ENCODE measurements at regions not wholly inside any gene's neighbourhood (a gene's known extent, or its start where the extent isn't known, plus 50 kb on each side); places are given as distances from the start of the nearest gene placed in this dataset.

DNA sequence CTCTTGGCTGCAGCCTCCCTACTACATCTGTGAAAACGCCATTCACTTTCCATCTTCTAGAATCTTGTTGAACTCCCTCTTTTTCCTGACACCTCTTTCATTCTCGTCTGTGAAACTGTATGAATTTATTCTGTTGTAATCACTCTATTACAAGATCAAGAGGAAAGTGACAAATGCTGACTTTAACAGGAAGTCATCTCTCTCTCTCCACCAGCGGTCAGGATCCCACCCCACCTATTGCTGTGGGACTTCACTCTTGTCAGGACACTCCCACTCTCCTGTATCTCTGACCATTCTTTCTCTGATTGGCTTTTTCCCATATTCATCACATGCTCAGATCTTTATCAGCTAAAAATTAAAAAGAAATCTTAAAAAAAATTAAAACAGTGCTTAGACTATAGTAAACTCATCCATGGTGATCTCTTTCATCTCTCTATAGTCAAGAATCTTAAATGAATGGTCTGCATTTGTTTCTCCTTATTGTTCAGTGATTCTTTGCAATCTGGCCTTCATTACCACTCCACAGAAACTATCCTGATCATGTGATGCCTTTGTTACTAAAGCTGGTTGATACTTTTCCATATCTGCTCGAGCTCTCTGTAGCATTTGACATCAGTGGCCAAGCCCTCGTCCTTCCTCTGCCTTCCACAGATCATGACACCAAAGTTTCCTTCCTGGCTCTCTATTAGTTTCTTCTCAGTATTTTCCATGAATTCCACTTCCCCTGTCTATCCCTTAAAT lies 113.6 kb downstream of the UCHL5 start:
- no peaks in the 10 kb centered on the region for H4K20me1 ChIP-seq (ENCODE audit: insufficient read depth)
- H3K79me2 ChIP-seq (ENCODE audit: insufficient read depth) = no peaks in the 10 kb centered on the region
- POLR2A ChIA-PET = no interaction called here
- H3K27ac ChIP-seq (ENCODE audit: low read depth in 2 of 2, low read length in 1 of 2) = no peak overlapping the region
- H3K9ac ChIP-seq = no peak overlapping the region
- TF ChIP-seq RCOR1 (IDR thresholded peaks at IDR 0.05; ENCODE audit: low read length) (no peak), GABPA (IDR thresholded peaks at IDR 0.05; ENCODE audit: low read depth) (no peak), ZBTB33 (IDR thresholded peaks at IDR 0.05; ENCODE audit: borderline replicate concordance, low read depth) (no peak), GATA2 (CRISPR knock-in tag; IDR thresholded peaks at IDR 0.05) (no peak), CHD2 (IDR thresholded peaks at IDR 0.05; ENCODE audit: low read length, partially characterized antibody) (no peak), FOXM1 (IDR thresholded peaks at IDR 0.05; ENCODE audit: low read depth) (no peak), EP300 (IDR thresholded peaks at IDR 0.05; ENCODE audit: borderline replicate concordance in 1 of 2, low read depth in 1 of 2, low read length in 1 of 2) (no peak), FOSL2 (IDR thresholded peaks at IDR 0.05; ENCODE audit: borderline replicate concordance, low read depth) (no peak), MEF2A (IDR thresholded peaks at IDR 0.05; ENCODE audit: borderline replicate concordance, low read depth) (no peak), FOXJ3 (CRISPR knock-in tag; IDR thresholded peaks at IDR 0.05) (no peak), EZH2phosphoT487 (IDR thresholded peaks at IDR 0.05; ENCODE audit: borderline replicate concordance, low read depth) (no peak), RAD21 (IDR thresholded peaks at IDR 0.05; ENCODE audit: low read length) (no peak), MXI1 (IDR thresholded peaks at IDR 0.05; ENCODE audit: low read depth, low read length) (no peak), REST (IDR thresholded peaks at IDR 0.05; ENCODE audit: low read depth, low read length) (no peak), RFX5 (IDR thresholded peaks at IDR 0.05; ENCODE audit: low read length) (no peak), TCF12 (IDR thresholded peaks at IDR 0.05) (no peak)
- TF ChIP-seq, protein P1, sequence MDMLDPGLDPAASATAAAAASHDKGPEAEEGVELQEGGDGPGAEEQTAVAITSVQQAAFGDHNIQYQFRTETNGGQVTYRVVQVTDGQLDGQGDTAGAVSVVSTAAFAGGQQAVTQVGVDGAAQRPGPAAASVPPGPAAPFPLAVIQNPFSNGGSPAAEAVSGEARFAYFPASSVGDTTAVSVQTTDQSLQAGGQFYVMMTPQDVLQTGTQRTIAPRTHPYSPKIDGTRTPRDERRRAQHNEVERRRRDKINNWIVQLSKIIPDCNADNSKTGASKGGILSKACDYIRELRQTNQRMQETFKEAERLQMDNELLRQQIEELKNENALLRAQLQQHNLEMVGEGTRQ (IDR thresholded peaks at IDR 0.05; ENCODE audit: borderline replicate concordance, low read depth, low read length) = no peak
- TF ChIP-seq, protein P2, sequence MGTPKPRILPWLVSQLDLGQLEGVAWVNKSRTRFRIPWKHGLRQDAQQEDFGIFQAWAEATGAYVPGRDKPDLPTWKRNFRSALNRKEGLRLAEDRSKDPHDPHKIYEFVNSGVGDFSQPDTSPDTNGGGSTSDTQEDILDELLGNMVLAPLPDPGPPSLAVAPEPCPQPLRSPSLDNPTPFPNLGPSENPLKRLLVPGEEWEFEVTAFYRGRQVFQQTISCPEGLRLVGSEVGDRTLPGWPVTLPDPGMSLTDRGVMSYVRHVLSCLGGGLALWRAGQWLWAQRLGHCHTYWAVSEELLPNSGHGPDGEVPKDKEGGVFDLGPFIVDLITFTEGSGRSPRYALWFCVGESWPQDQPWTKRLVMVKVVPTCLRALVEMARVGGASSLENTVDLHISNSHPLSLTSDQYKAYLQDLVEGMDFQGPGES (IDR thresholded peaks at IDR 0.05; ENCODE audit: low read depth, low read length) = no peak
- no peaks in the 10 kb centered on the region for H3K27me3 ChIP-seq (ENCODE audit: insufficient read depth)
- H3F3A ChIP-seq (replicated peaks; ENCODE audit: insufficient read depth) = no peaks in the 10 kb centered on the region
- no peaks in the 10 kb centered on the region for H3K9me3 ChIP-seq
- H3K4me2 ChIP-seq = no peak overlapping the region
- H3K36me3 ChIP-seq (replicated peaks in 1 of 2; ENCODE audit: control insufficient read depth in 1 of 2, insufficient read depth in 2 of 2, low read length in 1 of 2) = no peaks in the 10 kb centered on the region
- 78% methylated on average over 5 of the region's 5 CpGs for WGBS (ENCODE audit: low lambda C conversion rate)
- no peaks in the 10 kb centered on the region; a peak in 2 of 4 replicates for H3K4me1 ChIP-seq (ENCODE audit: control insufficient read depth in 1 of 2, insufficient read depth in 2 of 2, low read depth in 1 of 2, low read length in 1 of 2)
- CTCF ChIA-PET = no interaction called here
- no peak overlapping the region for H3K4me3 ChIP-seq (ENCODE audit: low read depth in 2 of 2, low read length in 1 of 2)
- no peak overlapping the region for H2AFZ ChIP-seq (ENCODE audit: low read depth)
- DNase-seq = no peak
- H3K9me2 ChIP-seq = no peaks in the 10 kb centered on the region
